Neural cell (in vitro differentiated cells): ENCODE measurements at regions not wholly inside any gene's neighbourhood (a gene's known extent, or its start where the extent isn't known, plus 50 kb on each side); places are given as distances from the start of the nearest gene placed in this dataset.

Experiments
- H2AFZ ChIP-seq: fragments of 200-600, 300-800 bp; sonication (generic), shearing (Covaris generic); 2 replicates; pipeline ENCODE4 v1.6.0; 2014; ENCODE audit warnings: low read depth, mild to moderate bottlenecking, antibody characterized with exemption, low read length, moderate library complexity
- H3F3A ChIP-seq: fragments of 200-600 bp; shearing (Covaris generic); 2 replicates; pipeline ENCODE4 v1.6.1; 2016; ENCODE audit warnings: mild to moderate bottlenecking, moderate library complexity, mixed read lengths, antibody characterized with exemption, low read length; ENCODE audit not compliant: insufficient read depth, poor library complexity, severe bottlenecking
- H3K27ac ChIP-seq: fragments of 200-600, 300-800 bp; sonication (generic), shearing (Covaris generic); 2 replicates; pipeline ENCODE4 v1.5.1; 2014; ENCODE audit warnings: mild to moderate bottlenecking, low read length, moderate library complexity
- H3K27me3 ChIP-seq: fragments of 300-800, 200-600 bp; sonication (generic), shearing (Covaris generic); 2 replicates; pipeline ENCODE4 v1.6.0; 2014; ENCODE audit warnings: mild to moderate bottlenecking, low read depth, low read length, moderate library complexity; ENCODE audit not compliant: insufficient read depth
- H3K36me3 ChIP-seq: fragments of 300-800, 200-600 bp; sonication (generic), shearing (Covaris generic); 2 replicates; pipeline ENCODE4 v1.5.1; 2014; ENCODE audit warnings: mild to moderate bottlenecking, antibody characterized with exemption, low read length, moderate library complexity; ENCODE audit not compliant: insufficient read depth
- H3K4me2 ChIP-seq: fragments of 300-800, 200-600 bp; sonication (generic), shearing (Covaris generic); 2 replicates; pipeline ENCODE4 v1.6.0; 2014; ENCODE audit warnings: mild to moderate bottlenecking, low read length
- H3K4me3 ChIP-seq: fragments of 300-800, 200-600 bp; sonication (generic), shearing (Covaris generic); 2 replicates; pipeline ENCODE4 v1.5.1; 2014; ENCODE audit warnings: mild to moderate bottlenecking, low read length, moderate library complexity
- H3K79me2 ChIP-seq: fragments of 200-600 bp; shearing (Covaris generic); replicated peaks from 2 replicates; pipeline ENCODE4 v1.6.0; 2014; ENCODE audit warnings: mild to moderate bottlenecking, low read length, moderate library complexity; ENCODE audit not compliant: insufficient read depth
- H3K9ac ChIP-seq: fragments of 300-800, 200-600 bp; sonication (generic), shearing (Covaris generic); 2 replicates; pipeline ENCODE4 v1.6.1; 2016; ENCODE audit warnings: mild to moderate bottlenecking, low read length, mixed read lengths
- H3K9me2 ChIP-seq: fragments of 200-600 bp; shearing (Covaris generic); 2 replicates; pipeline ENCODE4 v1.6.1; 2016; ENCODE audit warnings: mild to moderate bottlenecking, low read length, mixed read lengths; ENCODE audit not compliant: insufficient read depth
- H3K9me3 ChIP-seq: fragments of 200-600, 300-800 bp; sonication (generic), shearing (Covaris generic); 2 replicates; pipeline ENCODE4 v1.6.1; 2016; ENCODE audit warnings: mild to moderate bottlenecking, mixed run types, low read length, moderate library complexity, mixed read lengths
- H4K20me1 ChIP-seq: fragments of 200-600 bp; shearing (Covaris generic); 2 replicates; pipeline ENCODE4 v1.6.1; 2016; ENCODE audit warnings: mild to moderate bottlenecking, mixed run types; ENCODE audit not compliant: insufficient read depth
- CTCF ChIP-seq: fragments of 450-650 bp; IDR thresholded peaks from 2 replicates; pipeline ENCODE4 v1.5.1; 2014; ENCODE audit warnings: antibody characterized with exemption, mild to moderate bottlenecking, moderate library complexity; ENCODE audit not compliant: poor library complexity, severe bottlenecking
- EP300 ChIP-seq: fragments of 450-650 bp; conservative IDR thresholded peaks from 2 replicates; pipeline ENCODE4 v1.6.1; 2014; ENCODE audit warnings: antibody characterized with exemption, mild to moderate bottlenecking, moderate library complexity; ENCODE audit not compliant: poor library complexity, severe bottlenecking
- EZH2 ChIP-seq: fragments of 200-600, 300-800 bp; shearing (Covaris generic), sonication (generic); IDR thresholded peaks from 2 replicates; pipeline ENCODE4 v1.6.1; 2014; ENCODE audit warnings: antibody characterized with exemption, low read length, borderline replicate concordance, mild to moderate bottlenecking; ENCODE audit not compliant: insufficient read depth, poor library complexity, severe bottlenecking
- MXI1 ChIP-seq: fragments of 450-650 bp; conservative IDR thresholded peaks from 2 replicates; pipeline ENCODE4 v1.6.1; 2014; ENCODE audit warnings: antibody characterized with exemption, mild to moderate bottlenecking; ENCODE audit not compliant: poor library complexity, severe bottlenecking
- POLR2AphosphoS5 ChIP-seq: IDR thresholded peaks from 2 replicates; pipeline ENCODE4 v1.6.1; 2012
- RAD21 ChIP-seq: fragments of 450-650 bp; conservative IDR thresholded peaks from 2 replicates; pipeline ENCODE4 v1.6.1; 2014; ENCODE audit warnings: antibody characterized with exemption, mild to moderate bottlenecking, moderate library complexity
- REST ChIP-seq: IDR thresholded peaks from 2 replicates; pipeline ENCODE4 v1.6.1; 2012; ENCODE audit warnings: borderline replicate concordance
- SMC3 ChIP-seq: fragments of 450-650 bp; conservative IDR thresholded peaks from 2 replicates; pipeline ENCODE4 v1.6.1; 2014; ENCODE audit warnings: antibody characterized with exemption, mild to moderate bottlenecking, moderate library complexity; ENCODE audit not compliant: poor library complexity
- TAF1 ChIP-seq: IDR thresholded peaks from 2 replicates; pipeline ENCODE4 v1.6.1; 2012; ENCODE audit warnings: low read depth

GRCh38 chr13:38518328-38518727 lies 168.5 kb upstream of the FREM2 start:
- Histone ChIP-seq H3K4me2 (no peak overlapping the region), H3K4me3 (no peak overlapping the region), H3K79me2 (no peaks in the 10 kb centered on the region), H2AFZ (no peak overlapping the region), H4K20me1 (no peaks in the 10 kb centered on the region), H3F3A (no peaks in the 10 kb centered on the region), H3K27ac (no peak overlapping the region), H3K27me3 (no peaks in the 10 kb centered on the region), H3K9ac (no peak overlapping the region), H3K9me3 (no peaks in the 10 kb centered on the region), H3K9me2 (no peaks in the 10 kb centered on the region), H3K36me3 (no peaks in the 10 kb centered on the region)
- TF ChIP-seq EP300 (no peak), TAF1 (no peak), MXI1 (no peak), RAD21 (no peak), EZH2 (no peak), POLR2AphosphoS5 (no peak), SMC3 (no peak), REST (no peak), CTCF (no peak)

- H3K9ac ChIP-seq: no peak overlapping the region
- no peak overlapping the region for H2AFZ ChIP-seq
- no peaks in the 10 kb centered on the region for H3K9me2 ChIP-seq
- H3K4me3 ChIP-seq: no peak overlapping the region
- H3K27ac ChIP-seq: no peak overlapping the region
- H3K79me2 ChIP-seq: no peaks in the 10 kb centered on the region
- H3K4me2 ChIP-seq: no peak overlapping the region
- no peaks in the 10 kb centered on the region for H3K36me3 ChIP-seq
- no peaks in the 10 kb centered on the region for H4K20me1 ChIP-seq
- H3K9me3 ChIP-seq: no peaks in the 10 kb centered on the region
- no peaks in the 10 kb centered on the region for H3F3A ChIP-seq
- TF ChIP-seq TAF1 (no peak), EZH2 (no peak), EP300 (no peak), RAD21 (no peak), CTCF (no peak), MXI1 (no peak), POLR2AphosphoS5 (no peak), REST (no peak)
- no peaks in the 10 kb centered on the region for H3K27me3 ChIP-seq
These were observed 167.5 kb upstream of the FREM2 start for GRCh38 chr13:38519229-38519911.
